ENCODE measurements at regions not wholly inside any gene's neighbourhood (a gene's known extent, or its start where the extent isn't known, plus 50 kb on each side); places are given as distances from the start of the nearest gene placed in this dataset.

DNA sequence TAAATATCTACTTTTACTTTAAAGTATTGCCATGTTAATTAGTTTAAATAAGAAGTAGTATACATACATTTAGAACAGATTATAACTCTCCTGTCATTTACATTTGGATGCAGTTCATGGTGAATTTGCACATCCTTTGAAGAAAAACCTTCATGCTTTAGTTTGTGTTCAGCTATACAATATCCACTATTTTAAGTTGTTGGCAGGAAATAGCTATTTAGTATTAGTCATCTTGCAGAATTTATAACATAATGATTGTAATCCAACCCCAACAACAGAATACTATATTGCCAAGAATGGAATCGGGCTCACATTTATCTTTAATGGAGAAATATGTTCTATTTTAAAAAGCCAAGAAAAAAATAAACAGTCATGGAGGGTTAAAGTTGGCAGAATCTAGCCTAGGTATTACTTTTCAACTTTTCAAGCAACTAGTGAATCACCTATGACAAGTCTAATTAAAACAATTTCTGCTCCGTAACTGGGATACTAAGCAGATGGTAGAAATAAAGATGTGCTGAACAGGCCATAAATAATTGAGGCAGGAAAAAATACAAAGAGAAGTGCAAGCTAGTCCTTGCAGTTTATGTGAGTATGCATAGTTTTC is 1170.6 kb upstream of the NUDT12 start:
- no peak for DNase-seq (ENCODE audit: low spot score)

DNA sequence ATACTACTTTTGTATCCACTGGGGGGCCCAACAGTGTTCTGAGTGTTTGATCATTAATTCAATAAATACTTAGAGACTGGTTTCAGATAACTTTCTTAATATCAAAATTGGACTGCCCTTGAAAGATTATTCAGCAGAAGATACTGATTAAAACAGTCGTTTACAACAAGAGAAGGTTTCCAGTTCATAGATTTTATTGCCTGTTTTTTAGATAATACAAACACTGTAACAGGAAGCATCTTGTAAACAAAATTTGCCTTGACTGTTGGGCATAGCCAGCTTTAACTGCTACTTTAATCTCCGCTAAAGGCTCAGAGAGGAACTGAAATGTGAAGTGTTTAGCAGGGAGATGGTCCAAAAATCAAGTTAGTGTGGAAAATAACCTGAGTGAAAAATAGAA is 1168.7 kb upstream of the NUDT12 start:
- no peak for DNase-seq (ENCODE audit: low spot score)

- no peak for DNase-seq (ENCODE audit: low spot score)
Observed at GRCh38 chr5:104708027-104708426, 1145.4 kb upstream of the NUDT12 start.

DNA sequence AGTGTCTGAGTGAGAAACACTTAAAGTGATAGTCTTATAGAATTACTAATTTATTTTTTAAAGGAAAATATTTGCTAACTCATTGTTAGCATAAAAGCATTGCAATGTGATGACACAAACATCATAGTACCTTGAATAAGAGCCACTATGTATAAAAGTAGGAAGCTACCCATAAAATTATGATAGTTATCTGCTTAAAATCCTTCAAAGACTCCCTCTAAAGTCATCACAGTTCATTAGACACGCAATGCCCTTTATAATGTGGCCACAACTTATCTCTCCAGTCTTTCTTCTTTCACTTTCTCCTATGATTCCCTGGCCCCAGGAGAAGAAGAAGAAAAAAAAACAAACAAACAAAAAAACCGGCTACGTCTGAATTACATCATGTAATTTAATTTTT is 1144.0 kb upstream of the NUDT12 start:
- DNase-seq (ENCODE audit: low spot score): no peak

- no peak for DNase-seq (ENCODE audit: low spot score)
Observed at GRCh38 chr5:104702212-104702611, 1139.6 kb upstream of the NUDT12 start.

- DNase-seq (ENCODE audit: low spot score): no peak
Observed at GRCh38 chr5:104699438-104699837, 1136.8 kb upstream of the NUDT12 start.

GRCh38 chr5:104661256-104661655 is 1098.7 kb upstream of the NUDT12 start:
- no peak for DNase-seq (ENCODE audit: low spot score)

GRCh38 chr5:104659497-104659896 is 1096.9 kb upstream of the NUDT12 start:
- no peak for DNase-seq (ENCODE audit: low spot score)

- no peak for DNase-seq (ENCODE audit: low spot score)
Observed at GRCh38 chr5:104652271-104652861, 1089.8 kb upstream of the NUDT12 start.

DNA sequence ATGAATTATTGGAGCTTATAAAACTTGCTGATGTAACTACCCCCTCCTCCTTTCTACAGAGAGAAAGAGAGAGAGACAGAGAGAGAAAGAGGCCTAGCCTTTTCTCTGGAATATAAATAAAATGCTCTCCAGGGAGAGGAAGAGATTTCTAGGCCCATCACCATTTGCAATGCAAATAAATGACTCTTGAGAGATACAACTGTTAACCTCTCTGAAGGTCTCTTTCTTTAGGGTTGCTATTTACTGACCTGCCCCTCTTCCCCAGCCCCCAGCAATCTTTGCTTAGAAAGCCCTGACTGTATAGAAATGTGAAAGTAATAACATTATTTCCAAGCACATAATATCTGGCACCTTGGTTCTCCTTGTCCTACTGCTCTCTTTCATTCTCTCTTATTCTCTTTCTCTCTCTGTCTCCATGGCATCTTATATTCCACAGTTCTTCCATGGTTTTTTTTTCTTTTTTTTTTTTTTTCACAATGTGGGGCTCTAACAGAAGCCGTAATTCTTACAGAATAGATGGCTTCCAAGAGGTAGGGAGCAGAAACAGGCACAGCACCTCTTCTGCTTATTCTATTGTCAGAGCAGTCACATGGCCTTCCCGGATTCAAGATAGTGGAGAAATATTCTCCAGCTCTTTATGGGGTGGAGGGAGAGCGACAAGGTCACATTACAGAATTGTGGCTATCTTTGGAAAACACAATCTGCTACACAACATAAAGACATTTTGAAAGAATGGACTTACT is 1087.9 kb upstream of the NUDT12 start:
- no peak for DNase-seq (ENCODE audit: low spot score)

DNA sequence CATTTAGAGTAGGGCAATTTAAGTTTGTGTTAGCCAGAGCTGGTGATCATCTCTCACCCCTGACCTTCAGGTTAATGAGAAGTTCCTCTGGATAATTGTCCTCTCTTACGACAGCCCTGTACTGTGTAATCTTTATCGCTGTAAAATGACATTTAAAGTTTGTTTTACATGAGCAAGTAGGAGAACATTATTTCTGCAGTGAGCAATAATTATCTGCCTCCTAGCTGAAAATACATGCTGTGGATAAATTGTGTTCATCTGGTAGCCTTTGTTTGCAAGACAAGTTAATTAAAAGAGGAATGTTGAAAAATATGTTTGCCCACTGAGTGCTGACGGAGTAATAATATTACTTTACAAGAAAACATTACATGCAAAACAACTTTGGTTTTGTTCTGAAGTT is 1083.8 kb upstream of the NUDT12 start:
- no peak for DNase-seq (ENCODE audit: low spot score)

DNA sequence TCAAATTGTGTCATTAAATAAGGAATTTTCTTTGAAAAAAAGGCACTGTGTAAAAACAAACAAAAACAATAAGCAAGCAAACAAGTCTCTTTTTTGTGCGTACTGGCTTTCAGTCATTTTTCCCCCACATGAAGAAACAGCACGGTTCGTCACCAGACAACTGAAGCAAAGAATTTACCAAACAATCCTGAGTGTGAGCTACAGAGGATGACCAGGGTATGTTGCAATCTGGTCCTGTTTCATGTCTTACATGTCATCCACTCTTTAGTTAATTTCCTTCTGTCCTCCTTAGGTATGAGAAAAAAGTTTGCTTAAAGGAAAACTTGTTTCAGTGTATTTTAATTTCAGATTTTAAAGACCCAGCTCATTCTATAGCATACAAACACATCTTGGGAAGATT is 1080.7 kb upstream of the NUDT12 start:
- no peak for DNase-seq (ENCODE audit: low spot score)

GRCh38 chr5:104635227-104635626 is 1072.6 kb upstream of the NUDT12 start:
- no peak for DNase-seq (ENCODE audit: low spot score)

DNA sequence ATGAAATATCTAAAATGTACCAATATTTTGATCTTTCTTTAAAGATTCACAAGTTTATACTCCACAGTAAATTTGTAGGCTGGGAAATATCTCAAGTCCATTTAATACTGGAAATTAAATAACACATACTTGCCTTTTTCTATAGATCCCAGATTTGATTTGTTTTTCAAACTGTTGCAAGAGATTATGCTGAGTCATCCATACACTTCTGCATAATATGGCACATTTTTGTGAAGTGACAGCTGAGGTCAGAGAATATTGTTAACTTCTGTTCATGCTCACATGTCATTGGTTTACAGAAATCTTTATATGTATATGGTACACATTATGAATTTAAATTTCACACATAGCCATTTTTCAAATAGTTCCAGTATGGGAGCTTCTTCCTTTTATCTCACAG is 1066.3 kb upstream of the NUDT12 start:
- no peak for DNase-seq (ENCODE audit: low spot score)

GRCh38 chr5:104626122-104626521 is 1063.5 kb upstream of the NUDT12 start:
- DNase-seq (ENCODE audit: low spot score): no peak

GRCh38 chr5:104612005-104612404 is 1049.4 kb upstream of the NUDT12 start:
- DNase-seq (ENCODE audit: low spot score): no peak

GRCh38 chr5:104611135-104611767 is 1048.7 kb upstream of the NUDT12 start:
- no peak for DNase-seq (ENCODE audit: low spot score)

- DNase-seq (ENCODE audit: low spot score): no peak
Observed at GRCh38 chr5:104606258-104606829, 1043.8 kb upstream of the NUDT12 start.

DNA sequence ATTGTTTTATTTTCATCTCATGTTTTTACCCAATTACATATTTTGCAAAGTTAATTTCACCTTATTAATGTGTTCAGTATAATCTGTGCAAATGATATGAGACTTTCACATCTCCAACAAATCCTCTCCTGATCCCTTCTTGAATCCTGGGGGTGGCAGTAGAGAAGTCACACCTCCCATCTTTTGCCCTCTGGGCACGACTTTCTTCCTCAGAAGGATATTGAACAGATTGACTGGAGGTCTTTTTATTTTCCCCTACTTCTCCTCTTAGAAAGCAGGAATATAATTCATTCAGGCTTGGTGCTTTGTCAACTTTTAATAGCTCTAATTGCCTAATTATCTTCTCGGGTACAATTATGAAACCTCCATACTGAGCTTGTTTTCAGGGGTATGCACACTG is 1037.1 kb upstream of the NUDT12 start:
- DNase-seq (ENCODE audit: low spot score): no peak

DNA sequence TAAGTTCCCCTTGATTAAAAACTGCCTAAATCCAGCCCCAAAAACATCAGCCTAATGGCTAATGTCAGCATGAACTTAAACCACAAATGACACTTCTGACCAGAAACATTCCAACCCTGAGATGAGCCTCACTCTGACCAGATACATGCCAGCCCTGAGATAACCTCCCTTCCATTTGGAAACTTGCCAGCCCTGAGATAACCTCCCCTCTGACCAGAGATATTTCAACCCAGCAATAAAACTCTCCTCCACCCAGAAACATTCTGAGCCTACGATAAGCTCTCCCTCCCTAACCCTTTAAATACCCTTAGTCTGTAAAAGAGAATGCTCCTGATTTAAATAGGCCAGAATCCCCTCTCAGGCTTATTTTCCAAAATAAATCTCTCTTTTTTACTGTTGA is 1035.7 kb upstream of the NUDT12 start:
- DNase-seq (ENCODE audit: low spot score): no peak

- DNase-seq (ENCODE audit: low spot score): no peak
Observed at GRCh38 chr5:104594850-104595249, 1032.3 kb upstream of the NUDT12 start.

DNA sequence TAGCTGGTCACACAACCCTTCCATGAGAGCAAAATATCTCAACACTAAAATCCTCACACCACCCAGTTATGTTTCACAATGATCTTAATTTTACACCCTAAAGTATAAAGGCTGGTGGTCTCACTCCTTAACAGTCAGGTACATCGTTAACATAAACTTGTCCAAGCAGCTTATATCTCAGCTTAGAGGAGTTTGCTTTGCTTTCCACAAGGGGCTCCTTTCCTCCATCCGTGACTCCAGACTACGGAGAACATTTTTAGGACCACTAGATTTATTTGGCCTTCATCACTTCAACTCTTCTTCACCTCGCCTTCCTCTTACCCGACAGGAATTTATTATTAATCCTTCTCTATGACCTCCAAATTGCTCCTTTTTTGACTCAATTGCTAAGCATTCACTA is 1014.1 kb upstream of the NUDT12 start:
- no peak for DNase-seq (ENCODE audit: low spot score)
